Activated CD8-positive, alpha-beta memory T cell treated with anti-CD3 and anti-CD28 coated beads for 48 hours (primary cell): ENCODE measurements at regions not wholly inside any gene's neighbourhood (a gene's known extent, or its start where the extent isn't known, plus 50 kb on each side); places are given as distances from the start of the nearest gene placed in this dataset.
A peak's percentile ranks its signal among the peaks of the same experiment; 100 is the strongest.

Experiments used
- DNase-seq, 3 experiments: peaks; one replicate each; pipeline ENCODE4 v3.0.0-alpha.2; 2020; ENCODE audit warnings: low read depth in 2 of 3, low spot score in 2 of 3

- DNase-seq: no peak
Observed at GRCh38 chr1:209232759-209233158, 350.8 kb upstream of the CAMK1G start.

DNA sequence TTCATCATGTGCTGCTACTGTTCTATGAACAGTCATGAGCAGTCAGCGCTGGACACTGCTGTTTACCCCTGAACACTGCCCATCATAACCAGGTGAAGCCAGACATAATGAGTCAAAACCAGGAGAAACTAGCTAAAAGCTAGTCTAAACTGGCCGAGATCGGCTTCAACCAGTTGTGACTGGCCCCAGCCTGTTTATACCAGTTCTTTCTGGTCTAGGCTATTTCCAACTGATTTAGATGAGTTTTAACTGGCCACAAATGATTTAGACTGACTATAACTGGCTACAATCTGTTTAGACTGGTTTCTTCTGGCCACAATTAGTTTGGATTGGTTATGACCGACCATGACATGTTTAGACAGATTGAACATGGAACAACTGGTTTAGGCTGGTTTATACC is 348.3 kb upstream of the CAMK1G start:
- no peak for DNase-seq

DNA sequence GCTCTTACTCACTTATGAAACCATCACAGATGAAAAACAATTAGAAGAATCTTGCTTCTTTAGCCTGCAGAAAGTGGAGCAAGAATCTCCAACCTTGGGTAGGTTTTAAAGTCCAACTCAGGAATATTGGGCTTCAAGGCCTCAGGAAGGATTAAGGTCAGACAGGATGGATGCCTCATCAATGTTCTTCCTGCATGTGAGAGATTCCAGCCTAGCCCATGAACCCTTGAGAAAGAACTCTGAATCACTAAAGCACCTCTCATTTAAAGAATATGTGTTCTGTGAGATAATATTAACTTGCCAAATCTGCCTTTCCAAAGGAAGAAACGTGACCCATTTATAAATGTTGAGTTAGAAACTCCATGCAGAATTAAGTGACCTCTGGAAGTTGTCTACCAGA is 345.2 kb upstream of the CAMK1G start:
- DNase-seq: no peak

- DNase-seq: no peak
Observed at GRCh38 chr1:209240351-209240750, 343.2 kb upstream of the CAMK1G start.

DNA sequence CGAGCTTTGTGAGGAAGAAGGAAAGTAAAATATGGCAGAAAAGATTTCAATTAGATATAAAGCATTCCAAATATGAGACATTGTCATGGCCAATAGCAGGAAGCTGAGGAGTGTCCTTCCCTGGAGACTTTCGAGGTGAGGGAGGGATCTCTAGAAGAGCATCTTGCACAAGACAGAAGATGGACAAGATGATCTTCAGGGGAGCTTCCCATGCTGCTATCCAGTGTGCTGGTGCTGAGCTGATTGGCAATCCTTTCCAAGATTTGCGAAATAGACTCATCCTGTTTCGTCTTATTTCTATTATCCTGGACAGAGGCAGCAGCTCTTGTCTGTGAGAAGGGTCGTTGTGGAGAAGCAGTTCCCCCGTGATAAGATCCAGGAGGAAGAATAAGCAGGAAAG is 342.0 kb upstream of the CAMK1G start:
- DNase-seq: no peak

DNA sequence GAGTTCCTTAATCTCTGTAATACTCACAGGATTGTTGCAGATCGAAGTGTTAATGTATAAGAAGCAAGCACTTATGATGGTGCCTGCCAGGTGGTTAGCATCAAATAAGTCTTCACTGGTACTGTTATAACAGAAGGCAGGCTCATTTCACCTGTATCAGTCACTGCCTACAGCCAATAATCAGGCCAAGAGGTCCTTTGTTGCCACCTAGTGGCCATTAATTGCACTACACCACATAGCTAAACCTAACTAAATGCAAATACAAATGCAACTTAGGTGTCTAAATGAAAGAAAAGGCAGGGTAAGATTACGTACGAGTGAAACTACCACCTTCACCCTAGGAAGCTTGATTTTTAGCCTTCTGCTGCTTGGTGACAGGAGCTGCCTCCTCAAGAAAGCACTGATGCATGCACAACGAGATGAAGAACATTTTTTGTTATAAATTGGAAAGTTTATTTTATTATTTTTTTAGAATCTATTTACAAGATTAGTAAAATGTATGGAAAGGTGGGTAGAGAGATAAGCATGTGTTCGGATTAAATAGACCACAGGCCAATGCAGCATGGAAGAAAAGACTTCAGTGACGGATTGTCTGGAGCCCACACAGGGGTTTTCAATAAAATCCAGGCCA is 334.8 kb upstream of the CAMK1G start:
- DNase-seq: peak in 1 of 3 experiments; percentile 16

DNA sequence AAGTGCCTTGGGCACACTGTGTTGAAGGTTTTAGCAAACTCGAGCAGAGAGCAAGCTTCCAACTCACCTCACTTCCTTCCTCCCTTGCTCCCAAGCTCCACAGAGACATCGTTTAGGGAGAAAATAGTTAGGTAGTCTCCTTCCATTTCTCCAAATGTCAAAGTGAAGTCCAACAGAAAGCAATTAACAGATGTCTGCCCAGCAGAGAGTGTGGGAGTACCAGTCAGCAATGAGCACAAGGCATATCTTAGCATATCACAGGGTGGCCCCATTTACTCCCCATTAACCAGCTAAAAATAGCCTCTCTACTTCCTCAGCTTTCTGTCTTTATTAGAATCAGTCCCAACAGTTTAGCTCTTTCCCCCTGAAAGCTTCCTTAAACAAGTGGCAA is 334.2 kb upstream of the CAMK1G start:
- DNase-seq: no peak

GRCh38 chr1:209249785-209250440 is 333.6 kb upstream of the CAMK1G start:
- DNase-seq: no peak

DNA sequence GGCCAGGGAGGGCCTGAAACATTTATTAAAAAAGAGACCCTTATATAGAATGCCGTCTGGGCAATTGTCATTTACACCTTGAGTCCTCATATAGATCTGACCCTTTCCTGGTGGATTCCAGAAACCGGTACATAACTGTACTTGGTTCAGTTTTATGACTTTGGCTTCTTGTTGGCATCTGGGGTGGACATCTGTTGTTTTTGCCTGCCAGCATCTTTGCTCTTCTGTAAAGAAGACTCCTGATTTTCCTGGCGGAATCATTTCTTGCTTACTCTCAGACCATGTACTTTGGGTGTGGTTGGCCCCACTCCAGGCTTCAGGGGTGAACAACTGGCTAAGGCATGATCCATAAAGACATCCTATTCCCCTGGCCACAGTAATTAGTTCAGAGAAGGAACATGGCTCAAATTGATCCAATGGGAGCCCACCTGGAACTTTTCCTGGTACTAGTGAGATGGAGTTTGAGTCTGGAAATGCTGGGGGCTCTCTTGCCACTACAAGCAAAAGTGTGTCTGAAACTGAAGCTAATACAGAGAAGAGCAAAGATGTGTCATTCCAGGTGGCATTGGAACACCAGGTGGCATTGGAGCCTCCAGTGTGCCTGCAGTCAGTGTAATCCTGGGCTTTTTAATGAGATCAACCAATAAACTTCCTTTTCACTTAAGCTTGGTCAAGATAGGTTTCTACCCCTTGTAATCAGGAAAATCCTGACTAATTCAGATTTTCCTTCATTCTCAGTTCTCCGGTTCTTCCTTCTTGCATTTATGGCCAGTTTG is 332.5 kb upstream of the CAMK1G start:
- no peak for DNase-seq

DNA sequence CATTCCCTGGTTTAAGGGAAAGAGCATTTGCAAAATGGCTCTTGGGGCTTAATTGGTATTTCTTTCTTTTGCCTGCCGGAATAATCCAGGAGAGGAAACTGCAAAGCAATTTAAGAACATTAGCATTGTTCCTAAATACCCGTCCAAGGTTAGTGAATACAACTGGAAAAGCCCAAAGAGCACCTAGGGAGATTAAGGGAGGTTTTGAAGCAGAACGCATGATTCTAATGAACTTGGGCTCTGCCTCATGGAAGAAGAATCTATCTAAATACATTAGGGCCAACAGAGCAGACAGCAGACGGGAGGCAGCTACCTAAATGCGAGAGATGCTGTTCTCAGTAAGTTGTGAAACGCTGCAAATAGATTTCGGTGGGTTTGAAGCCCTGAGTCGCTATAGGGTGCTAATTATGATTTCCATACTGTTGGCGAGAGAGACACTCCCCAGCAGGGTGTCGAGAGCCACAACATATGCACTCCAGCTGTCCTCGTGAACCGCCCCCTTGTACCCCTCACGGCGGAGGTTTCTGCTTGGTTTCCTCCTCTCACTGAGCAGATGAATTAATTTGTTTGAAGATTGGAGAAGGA is 326.7 kb upstream of the CAMK1G start:
- no peak for DNase-seq

DNA sequence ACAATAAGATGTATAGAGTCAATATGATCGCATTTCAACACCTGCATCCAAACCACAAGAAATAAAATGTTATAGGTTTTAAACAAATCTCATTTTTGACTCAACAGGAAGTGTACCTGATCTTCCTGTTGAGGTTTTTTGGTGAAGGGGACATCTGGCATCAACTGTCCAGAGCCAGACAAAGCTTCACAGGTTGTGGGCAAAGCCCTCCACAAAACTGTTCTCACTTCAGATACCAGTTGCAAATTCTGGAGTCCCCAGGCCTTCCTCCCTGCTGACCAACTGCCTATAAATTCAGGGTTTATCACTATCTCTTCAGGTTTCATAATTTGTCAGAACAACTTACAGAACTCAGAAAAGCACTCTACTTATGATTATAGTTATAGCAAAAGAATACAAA is 326.1 kb upstream of the CAMK1G start:
- no peak for DNase-seq

- no peak for DNase-seq
Observed at GRCh38 chr1:209260136-209260535, 323.4 kb upstream of the CAMK1G start.

DNA sequence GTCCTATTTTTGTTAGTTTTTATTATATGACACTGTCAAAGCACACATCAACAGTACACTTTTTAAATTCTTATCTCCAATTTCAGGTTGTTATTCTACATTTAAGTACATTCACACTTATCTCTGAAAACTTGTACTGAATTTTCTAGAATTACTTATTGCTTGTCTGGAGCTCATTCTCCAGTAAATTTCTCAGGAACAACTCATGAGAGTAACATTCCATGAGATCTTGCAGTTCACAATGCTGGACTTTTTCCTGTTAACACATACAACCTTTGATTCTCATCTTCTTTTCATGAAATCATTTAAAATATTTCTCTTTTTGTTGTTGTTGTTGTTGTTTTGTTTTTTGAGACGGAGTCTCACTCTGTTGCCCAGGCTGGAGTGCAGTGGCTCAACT is 320.9 kb upstream of the CAMK1G start:
- no peak for DNase-seq

DNA sequence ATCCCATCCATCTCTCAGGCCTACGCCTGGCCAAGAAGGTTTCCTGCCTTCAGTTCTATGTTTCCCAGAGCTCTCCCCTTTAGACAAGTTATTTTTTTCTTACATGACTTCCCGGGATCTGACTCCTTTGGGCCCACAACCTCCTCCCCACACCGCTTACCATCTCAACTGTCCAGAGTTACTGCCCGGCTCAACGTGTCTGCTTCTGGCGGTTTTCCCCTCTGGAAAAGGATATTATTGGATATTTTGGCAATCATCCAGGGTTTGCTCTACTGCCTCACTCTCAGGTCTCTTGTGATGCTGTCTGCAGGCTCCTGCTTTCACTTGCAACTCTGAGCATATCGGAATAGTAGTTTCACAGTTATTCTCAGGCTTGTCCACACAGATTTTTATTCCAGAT is 318.2 kb upstream of the CAMK1G start:
- DNase-seq: no peak

- DNase-seq: no peak
Observed at GRCh38 chr1:209266590-209267205, 316.8 kb upstream of the CAMK1G start.

DNA sequence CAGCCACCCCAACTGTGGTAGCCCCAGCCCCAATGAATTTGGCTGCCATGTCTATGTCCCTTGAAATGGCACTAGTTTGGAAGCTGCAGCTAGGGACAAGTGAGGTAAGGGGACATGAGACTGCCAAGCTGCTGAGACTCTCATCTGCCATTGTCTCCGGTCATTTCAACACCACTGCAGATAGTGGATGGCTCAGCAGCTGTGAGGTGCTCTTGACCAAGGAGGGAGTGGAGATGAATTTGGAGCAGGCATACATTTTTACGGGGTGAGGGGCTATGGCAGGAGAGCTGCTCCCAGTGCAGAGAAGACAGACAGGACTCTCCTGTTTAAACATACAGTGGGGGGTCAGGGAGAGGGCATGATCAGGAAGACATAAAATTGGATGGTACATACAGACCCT is 315.5 kb upstream of the CAMK1G start:
- no peak for DNase-seq

- no peak for DNase-seq
Observed at GRCh38 chr1:209268479-209268878, 315.0 kb upstream of the CAMK1G start.

DNA sequence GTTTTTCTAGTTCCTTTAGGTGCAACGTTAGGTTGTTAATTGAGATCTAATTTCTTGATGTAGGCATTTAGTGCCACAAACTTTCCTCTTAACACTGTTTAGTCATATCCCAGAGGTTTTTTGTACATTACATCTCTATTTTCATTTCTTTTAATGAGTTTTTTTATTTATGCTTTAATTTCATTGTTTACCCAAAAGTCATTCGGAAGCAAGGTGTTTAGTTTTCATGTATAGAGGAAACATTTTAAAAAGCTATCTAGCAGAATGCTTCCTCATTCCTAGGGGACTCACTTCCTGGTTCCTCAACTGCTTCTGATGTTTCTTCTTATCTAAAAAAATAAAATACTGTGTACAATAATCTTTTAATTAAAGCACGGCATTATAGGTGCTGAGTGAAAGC is 307.2 kb upstream of the CAMK1G start:
- DNase-seq: no peak

GRCh38 chr1:209277662-209278061 is 305.9 kb upstream of the CAMK1G start:
- DNase-seq: no peak

GRCh38 chr1:209291715-209292114 is 291.8 kb upstream of the CAMK1G start:
- DNase-seq: no peak

GRCh38 chr1:209302779-209303568 is 280.5 kb upstream of the CAMK1G start:
- no peak for DNase-seq
